ENCODE measurements at regions not wholly inside any gene's neighbourhood (a gene's known extent, or its start where the extent isn't known, plus 50 kb on each side); places are given as distances from the start of the nearest gene placed in this dataset.
"Not testable (repeated sequence)": the region's sequence is repeated elsewhere in the genome, so short reads cannot be mapped to it uniquely, and the experiment has no call there.

GRCh38 chr14:39722547-39723273 lies 290.5 kb upstream of the FBXO33 start:
- DNase-seq, result no peak

- DNase-seq, result no peak
These were observed 284.8 kb upstream of the FBXO33 start for GRCh38 chr14:39716987-39717570.

- DNase-seq, result no peak
These were observed 280.2 kb upstream of the FBXO33 start for GRCh38 chr14:39712293-39712999.

- DNase-seq, result no peak
These were observed 272.4 kb upstream of the FBXO33 start for GRCh38 chr14:39704594-39704993.

GRCh38 chr14:39694341-39694740 lies 262.1 kb upstream of the FBXO33 start:
- DNase-seq, result no peak

GRCh38 chr14:39683691-39684260 lies 251.5 kb upstream of the FBXO33 start:
- DNase-seq, result no peak

GRCh38 chr14:39682582-39682981 lies 250.3 kb upstream of the FBXO33 start:
- no peak for DNase-seq

- DNase-seq, result no peak
These were observed 249.7 kb upstream of the FBXO33 start for GRCh38 chr14:39681782-39682399.

GRCh38 chr14:39680777-39681176 lies 248.5 kb upstream of the FBXO33 start:
- no peak for DNase-seq

- DNase-seq, result no peak
These were observed 241.5 kb upstream of the FBXO33 start for GRCh38 chr14:39673734-39674133.

- DNase-seq, result no peak
These were observed 241.1 kb upstream of the FBXO33 start for GRCh38 chr14:39673270-39673711.

GRCh38 chr14:39668449-39668848 lies 236.2 kb upstream of the FBXO33 start:
- DNase-seq, result no peak

- DNase-seq, result no peak
These were observed 234.2 kb upstream of the FBXO33 start for GRCh38 chr14:39666386-39666785.

- DNase-seq, result no peak
These were observed 232.8 kb upstream of the FBXO33 start for GRCh38 chr14:39665075-39665475.

GRCh38 chr14:39664646-39665045 lies 232.4 kb upstream of the FBXO33 start:
- no peak for DNase-seq

GRCh38 chr14:39641224-39641623 lies 209.0 kb upstream of the FBXO33 start:
- DNase-seq, result no peak

- DNase-seq, result not testable (repeated sequence)
These were observed 206.8 kb upstream of the FBXO33 start for GRCh38 chr14:39639009-39639408.

GRCh38 chr14:39628087-39628486 lies 195.9 kb upstream of the FBXO33 start:
- DNase-seq, result no peak

- no peak for DNase-seq
These were observed 194.7 kb upstream of the FBXO33 start for GRCh38 chr14:39626589-39627576.

- no peak for DNase-seq
These were observed 189.4 kb upstream of the FBXO33 start for GRCh38 chr14:39621678-39622077.

- no peak for DNase-seq
These were observed 189.0 kb upstream of the FBXO33 start for GRCh38 chr14:39621223-39621622.

GRCh38 chr14:39617537-39617936 lies 185.3 kb upstream of the FBXO33 start:
- DNase-seq, result no peak
